ENCODE measurements at regions not wholly inside any gene's neighbourhood (a gene's known extent, or its start where the extent isn't known, plus 50 kb on each side); places are given as distances from the start of the nearest gene placed in this dataset.
"Not testable (repeated sequence)": the region's sequence is repeated elsewhere in the genome, so short reads cannot be mapped to it uniquely, and the experiment has no call there.

GRCh38 chr18:44324361-44324760 is 356.3 kb upstream of the SETBP1 start:
- no peak for DNase-seq (ENCODE audit: low read depth in 2 of 2)

GRCh38 chr18:44325903-44326635 is 354.6 kb upstream of the SETBP1 start:
- no peak for DNase-seq (ENCODE audit: low read depth in 2 of 2)

GRCh38 chr18:44331656-44332570 is 348.8 kb upstream of the SETBP1 start:
- DNase-seq (ENCODE audit: low read depth in 2 of 2), result no peak

GRCh38 chr18:44341759-44342158 is 338.9 kb upstream of the SETBP1 start:
- no peak for DNase-seq (ENCODE audit: low read depth in 2 of 2)

GRCh38 chr18:44342162-44342561 is 338.5 kb upstream of the SETBP1 start:
- no peak for DNase-seq (ENCODE audit: low read depth in 2 of 2)

- no peak for DNase-seq (ENCODE audit: low read depth in 2 of 2)
These were observed 337.7 kb upstream of the SETBP1 start for GRCh38 chr18:44342946-44343345.

GRCh38 chr18:44343570-44343969 is 337.1 kb upstream of the SETBP1 start:
- no peak for DNase-seq (ENCODE audit: low read depth in 2 of 2)

GRCh38 chr18:44356566-44357157 is 324.0 kb upstream of the SETBP1 start:
- DNase-seq (ENCODE audit: low read depth in 2 of 2), result no peak

GRCh38 chr18:44358402-44358801 is 322.3 kb upstream of the SETBP1 start:
- no peak for DNase-seq (ENCODE audit: low read depth in 2 of 2)

GRCh38 chr18:44359741-44360140 is 320.9 kb upstream of the SETBP1 start:
- DNase-seq (ENCODE audit: low read depth in 2 of 2), result not testable (repeated sequence)

GRCh38 chr18:44362213-44362612 is 318.5 kb upstream of the SETBP1 start:
- not testable (repeated sequence) for DNase-seq (ENCODE audit: low read depth in 2 of 2)

GRCh38 chr18:44370861-44371260 is 309.8 kb upstream of the SETBP1 start:
- DNase-seq (ENCODE audit: low read depth in 2 of 2), result no peak

GRCh38 chr18:44374966-44375365 is 305.7 kb upstream of the SETBP1 start:
- DNase-seq (ENCODE audit: low read depth in 2 of 2), result no peak

GRCh38 chr18:44386401-44386800 is 294.3 kb upstream of the SETBP1 start:
- no peak for DNase-seq (ENCODE audit: low read depth in 2 of 2)

- no peak for DNase-seq (ENCODE audit: low read depth in 2 of 2)
These were observed 292.4 kb upstream of the SETBP1 start for GRCh38 chr18:44388329-44388728.

- no peak for DNase-seq (ENCODE audit: low read depth in 2 of 2)
These were observed 287.8 kb upstream of the SETBP1 start for GRCh38 chr18:44392933-44393332.

- DNase-seq (ENCODE audit: low read depth in 2 of 2), result no peak
These were observed 287.3 kb upstream of the SETBP1 start for GRCh38 chr18:44393406-44393805.

GRCh38 chr18:44396550-44396949 is 284.1 kb upstream of the SETBP1 start:
- DNase-seq (ENCODE audit: low read depth in 2 of 2), result no peak

GRCh38 chr18:44409071-44409470 is 271.6 kb upstream of the SETBP1 start:
- DNase-seq (ENCODE audit: low read depth in 2 of 2), result no peak

- no peak for DNase-seq (ENCODE audit: low read depth in 2 of 2)
These were observed 271.2 kb upstream of the SETBP1 start for GRCh38 chr18:44409515-44409914.

GRCh38 chr18:44410740-44411139 is 269.9 kb upstream of the SETBP1 start:
- DNase-seq (ENCODE audit: low read depth in 2 of 2), result no peak

GRCh38 chr18:44411262-44411905 is 269.3 kb upstream of the SETBP1 start:
- DNase-seq (ENCODE audit: low read depth in 2 of 2), result no peak

All from stimulated activated CD8-positive, alpha-beta memory T cell treated with anti-CD3 and anti-CD28 coated beads, Interleukin-15, amount 100 ng/mL, for 48 hours (primary cell).